ENCODE measurements at regions not wholly inside any gene's neighbourhood (a gene's known extent, or its start where the extent isn't known, plus 50 kb on each side); places are given as distances from the start of the nearest gene placed in this dataset.

DNA sequence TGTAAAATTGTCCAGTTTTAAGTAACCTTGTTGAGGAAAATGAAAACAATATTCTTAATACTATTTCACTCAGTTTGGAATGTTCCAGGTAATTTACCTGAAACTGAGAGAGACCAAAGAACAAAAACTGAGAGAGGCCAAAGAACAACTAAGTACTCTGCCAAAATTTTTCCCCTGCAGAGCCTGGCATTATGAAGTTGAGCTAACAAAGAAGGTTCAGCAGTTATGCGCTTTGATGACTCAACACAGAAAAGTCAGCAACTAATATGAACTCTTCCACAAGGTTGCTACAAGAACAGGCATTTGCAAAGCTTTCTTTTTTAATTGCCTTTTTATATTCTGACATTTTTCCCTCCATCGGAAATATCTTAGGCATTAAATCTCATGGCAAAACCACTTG lies 270.9 kb downstream of the CHRM3 start:
- TF ChIP-seq, protein P1, sequence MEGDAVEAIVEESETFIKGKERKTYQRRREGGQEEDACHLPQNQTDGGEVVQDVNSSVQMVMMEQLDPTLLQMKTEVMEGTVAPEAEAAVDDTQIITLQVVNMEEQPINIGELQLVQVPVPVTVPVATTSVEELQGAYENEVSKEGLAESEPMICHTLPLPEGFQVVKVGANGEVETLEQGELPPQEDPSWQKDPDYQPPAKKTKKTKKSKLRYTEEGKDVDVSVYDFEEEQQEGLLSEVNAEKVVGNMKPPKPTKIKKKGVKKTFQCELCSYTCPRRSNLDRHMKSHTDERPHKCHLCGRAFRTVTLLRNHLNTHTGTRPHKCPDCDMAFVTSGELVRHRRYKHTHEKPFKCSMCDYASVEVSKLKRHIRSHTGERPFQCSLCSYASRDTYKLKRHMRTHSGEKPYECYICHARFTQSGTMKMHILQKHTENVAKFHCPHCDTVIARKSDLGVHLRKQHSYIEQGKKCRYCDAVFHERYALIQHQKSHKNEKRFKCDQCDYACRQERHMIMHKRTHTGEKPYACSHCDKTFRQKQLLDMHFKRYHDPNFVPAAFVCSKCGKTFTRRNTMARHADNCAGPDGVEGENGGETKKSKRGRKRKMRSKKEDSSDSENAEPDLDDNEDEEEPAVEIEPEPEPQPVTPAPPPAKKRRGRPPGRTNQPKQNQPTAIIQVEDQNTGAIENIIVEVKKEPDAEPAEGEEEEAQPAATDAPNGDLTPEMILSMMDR (conservative IDR thresholded peaks at IDR 0.05; ENCODE audit: low read depth, low read length): no peak
- no peak for TF ChIP-seq EZH2 (IDR thresholded peaks at IDR 0.05; ENCODE audit: borderline replicate concordance, low read depth, low read length, poor library complexity, severe bottlenecking)
